ENCODE measurements at regions not wholly inside any gene's neighbourhood (a gene's known extent, or its start where the extent isn't known, plus 50 kb on each side); places are given as distances from the start of the nearest gene placed in this dataset.

GRCh38 chrX:85493821-85494220 lies 114.4 kb upstream of the POF1B start:
- TF ChIP-seq JUNB (CRISPR knock-in tag; conservative IDR thresholded peaks at IDR 0.05) (no peak), NR2C2 (CRISPR knock-in tag; IDR thresholded peaks at IDR 0.05) (no peak), NR2C2 (tag; IDR thresholded peaks at IDR 0.05) (no peak), CCNT2 (IDR thresholded peaks at IDR 0.05; ENCODE audit: borderline replicate concordance, extremely low read depth, insufficient read length, low read depth, low read length) (no peak), ATF2 (CRISPR knock-in tag; IDR thresholded peaks at IDR 0.05) (no peak)

Data from K562 (cell line).